T-cell (primary cell): ENCODE measurements at regions not wholly inside any gene's neighbourhood (a gene's known extent, or its start where the extent isn't known, plus 50 kb on each side); places are given as distances from the start of the nearest gene placed in this dataset.

Experiments
- ATAC-seq, 4 experiments: fragments of 200-7000 bp in 3 of 4; fragments of 150-1000 bp in 1 of 4; cut with Tn5 transposase; replicated peaks in 1 of 4; 1 replicate in 3 of 4; 2 replicates in 1 of 4; pipeline ENCODE4 v1.10.0; 2021; ENCODE audit warnings: moderate library complexity in 3 of 4, mild to moderate bottlenecking in 2 of 4, moderate number of reproducible peaks in 1 of 4
- CTCF ChIA-PET, 2 donors: fragments of 300-600 bp; sonication (Branson Sonifier 250); formaldehyde crosslinking; loops; one replicate each; lab custom pipeline; 2022; ENCODE audit warnings: antibody characterized with exemption in 2 of 2; lab: Charles Lee
- POLR2A ChIA-PET, 2 donors: fragments of 300-600 bp; sonication (Branson Sonifier 250); formaldehyde crosslinking; loops; one replicate each; lab custom pipeline; 2022; ENCODE audit warnings: antibody characterized with exemption in 2 of 2; lab: Charles Lee
- DNase-seq, 35 experiments: peaks; one replicate each; pipeline versions ENCODE4 v3.0.0 to v3.0.0-alpha.2; 2013 to 2023
- H3K27ac ChIP-seq: one replicate; pipeline ENCODE4 v1.5.1; 2013; ENCODE audit warnings: low read length
- H3K27me3 ChIP-seq, 2 experiments: replicated peaks in 1 of 2; 1 replicate in 1 of 2; 2 replicates in 1 of 2; pipeline versions ENCODE4 v1.6.1 to v1.7.0; 2013; ENCODE audit warnings: low read length in 1 of 2, mixed read lengths in 1 of 2; ENCODE audit not compliant: control insufficient read depth in 2 of 2, insufficient read depth in 2 of 2; ENCODE audit errors: extremely low read depth in 1 of 2
- H3K36me3 ChIP-seq, 2 donors: 1 replicate in 1 of 2; 2 replicates in 1 of 2; pipeline versions ENCODE4 v1.6.1 to v1.7.0; 2013; ENCODE audit warnings: low read length in 1 of 2; ENCODE audit not compliant: control insufficient read depth in 2 of 2, insufficient read depth in 1 of 2; ENCODE audit errors: extremely low read depth in 1 of 2
- H3K4me1 ChIP-seq, 2 experiments: 1 replicate in 1 of 2; 2 replicates in 1 of 2; pipeline versions ENCODE4 v1.6.1 to v1.7.0; 2013; ENCODE audit warnings: low read length in 2 of 2, mixed read lengths in 1 of 2; ENCODE audit not compliant: insufficient read depth in 2 of 2, control insufficient read depth in 1 of 2; ENCODE audit errors: extremely low read depth in 1 of 2
- H3K4me3 ChIP-seq, 2 donors: 1 replicate in 1 of 2; 2 replicates in 1 of 2; pipeline versions ENCODE4 v1.5.1 to v1.7.0; 2013; ENCODE audit warnings: mild to moderate bottlenecking in 2 of 2, low read length in 1 of 2, moderate library complexity in 1 of 2; ENCODE audit not compliant: control insufficient read depth in 1 of 2; ENCODE audit errors: extremely low read depth in 1 of 2
- H3K9me3 ChIP-seq: 2 replicates; pipeline ENCODE4 v1.7.0; 2013
- H3K27ac Mint-ChIP-seq, 2 donors: one replicate each; pipeline ENCODE4 v1.8.0; 2020 to 2021; ENCODE audit warnings: mild to moderate bottlenecking in 2 of 2, mixed read lengths in 2 of 2
- H3K27me3 Mint-ChIP-seq, 2 donors: one replicate each; pipeline ENCODE4 v1.8.0; 2021 to 2022; ENCODE audit warnings: mixed read lengths in 2 of 2
- H3K36me3 Mint-ChIP-seq: one replicate; pipeline ENCODE4 v1.8.0; 2021; ENCODE audit warnings: mixed read lengths
- H3K4me1 Mint-ChIP-seq, 3 donors: one replicate each; pipeline ENCODE4 v1.8.0; 2020 to 2022; ENCODE audit warnings: mixed read lengths in 3 of 3, mild to moderate bottlenecking in 1 of 3
- H3K4me3 Mint-ChIP-seq, 3 donors: one replicate each; pipeline ENCODE4 v1.8.0; 2020 to 2022; ENCODE audit warnings: mild to moderate bottlenecking in 3 of 3, mixed read lengths in 3 of 3, moderate library complexity in 3 of 3
- H3K9me3 Mint-ChIP-seq, 3 donors: one replicate each; pipeline ENCODE4 v1.8.0; 2020 to 2022; ENCODE audit warnings: mixed read lengths in 3 of 3
- WGBS: methylation state at CpG from one replicate; pipeline ENCODE4 v1.1.5; 2013; ENCODE audit warnings: missing lambda C conversion rate; ENCODE audit not compliant: insufficient coverage; 5-methylcytosine and 5-hydroxymethylcytosine counted together

- Mint-ChIP-seq H3K27ac (no peak overlapping the region), H3K9me3 (no peaks in the 10 kb centered on the region), H3K27me3 (peaks cover 4 to 6% of the 10 kb centered on the region in 2 donors), H3K36me3 (no peaks in the 10 kb centered on the region), H3K4me1 (peaks cover 21 to 42% (median 22%) of the 10 kb centered on the region in 3 donors), H3K4me3 (no peak overlapping the region)
- no peak overlapping the region for H3K4me3 ChIP-seq
- H3K27me3 ChIP-seq = no peaks in the 10 kb centered on the region
- no peak for DNase-seq
- no peak overlapping the region for H3K27ac ChIP-seq
- ATAC-seq = no peak
- no CpG with 5 or more reads among the region's 4 CpGs for WGBS
- no peaks in the 10 kb centered on the region for H3K36me3 ChIP-seq
- peaks cover 2 to 6% of the 10 kb centered on the region in 2 experiments for H3K4me1 ChIP-seq
- ChIA-PET CTCF (interaction anchor here in 1 of 2 donors (0.6 to 0.9 kb wide), 2 partner anchors 10 to 734 kb away, joined by 3 to 4 read pairs; no protein-coding TSS in a partner anchor), POLR2A (no interaction called here)
- no peaks in the 10 kb centered on the region for H3K9me3 ChIP-seq
Measured at GRCh38 chr2:176818076-176818475, 394.5 kb upstream of the HNRNPA3 start.

- H3K9me3 Mint-ChIP-seq = no peaks in the 10 kb centered on the region
- Histone ChIP-seq H3K36me3 (no peaks in the 10 kb centered on the region), H3K9me3 (no peaks in the 10 kb centered on the region), H3K27ac (no peak overlapping the region), H3K27me3 (no peaks in the 10 kb centered on the region), H3K4me3 (no peak overlapping the region), H3K4me1 (peaks cover 2 to 6% of the 10 kb centered on the region in 2 experiments)
- ChIA-PET POLR2A (no interaction called here), CTCF (interaction anchor here in 1 of 2 donors (0.9 kb wide), 1 partner anchor 9 kb away, joined by 4 read pairs; no protein-coding TSS in a partner anchor)
- no peak overlapping the region for H3K4me3 Mint-ChIP-seq
- ATAC-seq (no peak), DNase-seq (no peak)
- no peaks in the 10 kb centered on the region for H3K36me3 Mint-ChIP-seq
- WGBS = no CpG with 5 or more reads among the region's 7 CpGs
- H3K27ac Mint-ChIP-seq = no peak overlapping the region
- peaks cover 4 to 9% of the 10 kb centered on the region in 2 donors for H3K27me3 Mint-ChIP-seq
- peaks cover 21 to 45% (median 24%) of the 10 kb centered on the region in 3 donors for H3K4me1 Mint-ChIP-seq
Measured at GRCh38 chr2:176818617-176819016, 394.0 kb upstream of the HNRNPA3 start.

GRCh38 chr2:176819306-176819705 lies 393.3 kb upstream of the HNRNPA3 start:
- no peaks in the 10 kb centered on the region for H3K9me3 ChIP-seq
- no peaks in the 10 kb centered on the region for H3K36me3 ChIP-seq
- no peak overlapping the region for H3K4me3 ChIP-seq
- no peaks in the 10 kb centered on the region for H3K9me3 Mint-ChIP-seq
- 80% methylated on average over 1 of the region's 4 CpGs for WGBS
- DNase-seq (no peak), ATAC-seq (no peak)
- no peak overlapping the region for H3K27ac Mint-ChIP-seq
- H3K27me3 Mint-ChIP-seq = peaks cover 4 to 10% of the 10 kb centered on the region in 2 donors
- POLR2A ChIA-PET = no interaction called here
- peaks cover 3 to 6% of the 10 kb centered on the region in 2 experiments for H3K4me1 ChIP-seq
- H3K36me3 Mint-ChIP-seq = no peaks in the 10 kb centered on the region
- no peak overlapping the region for H3K4me3 Mint-ChIP-seq
- peaks cover 22 to 52% (median 30%) of the 10 kb centered on the region in 3 donors for H3K4me1 Mint-ChIP-seq
- CTCF ChIA-PET = no interaction called here
- no peak overlapping the region for H3K27ac ChIP-seq
- no peaks in the 10 kb centered on the region for H3K27me3 ChIP-seq

GRCh38 chr2:176820371-176820932 lies 392.1 kb upstream of the HNRNPA3 start:
- Histone ChIP-seq H3K4me1 (peaks cover 8 to 9% of the 10 kb centered on the region in 2 experiments), H3K27me3 (no peaks in the 10 kb centered on the region), H3K27ac (no peak overlapping the region), H3K9me3 (no peaks in the 10 kb centered on the region), H3K36me3 (no peaks in the 10 kb centered on the region), H3K4me3 (no peak overlapping the region)
- peaks cover 29 to 56% (median 30%) of the 10 kb centered on the region in 3 donors for H3K4me1 Mint-ChIP-seq
- no peaks in the 10 kb centered on the region for H3K36me3 Mint-ChIP-seq
- no peak overlapping the region for H3K27ac Mint-ChIP-seq
- no peak overlapping the region for H3K4me3 Mint-ChIP-seq
- peaks cover 0 to 10% of the 10 kb centered on the region in 2 donors for H3K27me3 Mint-ChIP-seq
- ChIA-PET CTCF (interaction anchor here (0.6 to 1.0 kb wide), 6 partner anchors 8 to 680 kb away, joined by 3 to 7 read pairs (median 3); no protein-coding TSS in a partner anchor), POLR2A (interaction anchor here in 1 of 2 donors (0.6 kb wide), 2 partner anchors 607 to 1587 kb away, joined by 3 to 5 read pairs; no protein-coding TSS in a partner anchor)
- H3K9me3 Mint-ChIP-seq = no peaks in the 10 kb centered on the region
- DNase-seq = no peak
- ATAC-seq = no peak

- POLR2A ChIA-PET = no interaction called here
- 100% methylated on average over 3 of the region's 4 CpGs for WGBS
- Mint-ChIP-seq H3K4me3 (no peak overlapping the region), H3K4me1 (peaks cover 33 to 58% (median 36%) of the 10 kb centered on the region in 3 donors), H3K27me3 (peaks cover 0 to 10% of the 10 kb centered on the region in 2 donors), H3K27ac (no peak overlapping the region), H3K36me3 (no peaks in the 10 kb centered on the region), H3K9me3 (no peaks in the 10 kb centered on the region)
- Histone ChIP-seq H3K36me3 (no peaks in the 10 kb centered on the region), H3K9me3 (no peaks in the 10 kb centered on the region), H3K4me3 (no peak overlapping the region), H3K27me3 (no peaks in the 10 kb centered on the region), H3K4me1 (peaks cover 11 to 18% of the 10 kb centered on the region in 2 experiments), H3K27ac (no peak overlapping the region)
- DNase-seq (no peak), ATAC-seq (no peak)
- CTCF ChIA-PET = interaction anchor here (0.6 to 1.5 kb wide), 3 partner anchors 8 to 174 kb away, joined by 3 to 6 read pairs (median 4); no protein-coding TSS in a partner anchor
Measured at GRCh38 chr2:176821350-176821749, 391.2 kb upstream of the HNRNPA3 start.

GRCh38 chr2:176822060-176822459 lies 390.5 kb upstream of the HNRNPA3 start:
- Mint-ChIP-seq H3K36me3 (no peaks in the 10 kb centered on the region), H3K9me3 (no peaks in the 10 kb centered on the region), H3K27ac (no peak overlapping the region), H3K27me3 (peaks cover 0 to 10% of the 10 kb centered on the region in 2 donors), H3K4me1 (peaks cover 39 to 61% (median 42%) of the 10 kb centered on the region in 3 donors), H3K4me3 (no peak overlapping the region)
- Histone ChIP-seq H3K27ac (no peak overlapping the region), H3K4me3 (no peak overlapping the region), H3K4me1 (peaks cover 11 to 25% of the 10 kb centered on the region in 2 experiments), H3K9me3 (no peaks in the 10 kb centered on the region), H3K36me3 (no peaks in the 10 kb centered on the region), H3K27me3 (no peaks in the 10 kb centered on the region)
- no CpG with 5 or more reads among the region's 2 CpGs for WGBS
- ATAC-seq (no peak), DNase-seq (no peak)
- POLR2A ChIA-PET = no interaction called here
- CTCF ChIA-PET = interaction anchor here (0.8 to 1.5 kb wide), 2 partner anchors 9 to 175 kb away, joined by 4 to 6 read pairs; no protein-coding TSS in a partner anchor
